Hindlimb muscle (tissue), 1 donor: ENCODE measurements at regions not wholly inside any gene's neighbourhood (a gene's known extent, or its start where the extent isn't known, plus 50 kb on each side); places are given as distances from the start of the nearest gene placed in this dataset.

Experiments
- DNase-seq: peaks from one replicate; pipeline ENCODE4 v3.0.0-alpha.2; 2013

DNA sequence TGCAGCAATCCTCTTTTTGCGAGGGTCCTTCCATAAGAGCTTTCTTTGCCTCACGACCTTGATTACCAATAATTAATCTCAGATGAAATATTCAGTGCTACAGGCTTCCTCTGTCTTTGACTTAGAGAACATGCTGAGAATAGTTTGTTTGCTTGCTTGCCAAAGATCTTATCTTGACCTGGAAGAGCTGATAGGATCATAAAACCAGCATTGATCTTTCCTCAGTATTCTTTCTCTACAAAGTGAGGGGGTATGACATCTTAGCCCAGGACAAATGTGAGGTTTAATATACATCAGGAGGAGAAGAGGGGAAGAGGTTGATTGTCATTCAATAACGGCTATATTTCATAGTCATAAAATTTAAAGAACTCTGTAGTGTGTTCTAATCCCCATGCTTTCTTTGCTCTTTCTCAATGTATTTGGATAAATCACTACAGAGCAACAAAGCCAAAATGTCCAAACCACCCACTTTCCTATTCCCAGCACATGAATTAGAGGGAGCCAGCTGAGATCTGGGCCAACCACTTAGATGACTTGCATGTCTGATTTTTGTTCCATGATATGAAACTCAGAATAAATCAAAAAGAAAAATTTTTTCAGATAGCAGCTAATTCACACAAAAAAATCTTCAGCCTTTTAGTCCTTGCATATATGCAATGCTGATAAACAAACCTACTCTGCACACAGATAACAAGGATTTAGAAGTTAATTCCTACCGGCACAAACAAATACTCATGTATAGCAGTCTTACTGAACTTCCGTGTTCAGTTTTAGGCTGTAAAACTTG is 50.5 kb upstream of the IPO9 start:
- no peak for DNase-seq
